NCI-H510A treated with DMSO at 0.1 percent for 48 hours (cell line): ENCODE measurements at regions not wholly inside any gene's neighbourhood (a gene's known extent, or its start where the extent isn't known, plus 50 kb on each side); places are given as distances from the start of the nearest gene placed in this dataset.

Source experiments
- DNase-seq: peaks from one replicate; lab custom pipeline; 2025; lab: John Stamatoyannopoulos, UW

DNA sequence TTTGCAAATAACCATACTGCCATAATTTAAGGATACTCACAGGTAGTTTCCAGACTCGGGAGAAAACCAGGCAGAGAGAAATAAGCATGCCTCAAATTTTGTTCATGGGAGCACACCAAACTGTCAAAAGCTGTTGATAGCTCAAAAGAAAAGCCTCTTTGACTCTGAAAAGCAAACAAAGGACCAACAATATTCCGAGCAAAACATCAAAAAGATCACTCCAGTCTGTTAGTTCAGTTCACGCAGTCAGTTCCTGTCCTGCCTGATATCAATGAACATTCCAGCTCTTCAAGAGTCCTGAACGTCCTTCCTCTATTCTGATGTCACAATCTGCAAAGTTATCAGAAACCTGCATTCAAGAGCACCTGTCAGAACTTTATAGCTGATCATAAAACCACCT is 78.7 kb downstream of the RRM2 start:
- no peak for DNase-seq

GRCh38 chr2:10202131-10202665 is 79.7 kb downstream of the RRM2 start:
- no peak for DNase-seq

- DNase-seq: no peak
Measured at GRCh38 chr2:10204326-10205161, 82.0 kb downstream of the RRM2 start.

GRCh38 chr2:10205162-10205475 is 82.6 kb downstream of the RRM2 start:
- no peak for DNase-seq

DNA sequence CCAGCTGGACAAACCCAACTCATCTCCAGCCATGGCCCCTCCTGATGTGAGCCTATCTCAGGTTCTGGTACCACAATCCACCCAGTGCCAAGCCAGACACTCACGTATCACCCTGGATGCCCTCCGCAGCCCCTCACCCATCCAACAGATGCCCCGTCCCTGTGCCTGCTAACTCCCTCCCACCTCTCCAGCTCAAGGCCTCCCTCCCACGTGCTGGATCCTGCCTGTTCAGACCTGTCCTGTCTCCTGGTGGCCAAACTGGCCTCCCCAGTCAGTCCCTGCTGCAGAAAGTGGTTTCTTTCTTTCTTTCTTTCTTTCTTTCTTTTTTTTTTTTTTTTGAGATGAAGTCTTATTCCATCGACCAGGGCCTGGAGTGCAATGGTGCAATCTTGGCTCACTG is 86.2 kb downstream of the RRM2 start:
- no peak for DNase-seq

DNA sequence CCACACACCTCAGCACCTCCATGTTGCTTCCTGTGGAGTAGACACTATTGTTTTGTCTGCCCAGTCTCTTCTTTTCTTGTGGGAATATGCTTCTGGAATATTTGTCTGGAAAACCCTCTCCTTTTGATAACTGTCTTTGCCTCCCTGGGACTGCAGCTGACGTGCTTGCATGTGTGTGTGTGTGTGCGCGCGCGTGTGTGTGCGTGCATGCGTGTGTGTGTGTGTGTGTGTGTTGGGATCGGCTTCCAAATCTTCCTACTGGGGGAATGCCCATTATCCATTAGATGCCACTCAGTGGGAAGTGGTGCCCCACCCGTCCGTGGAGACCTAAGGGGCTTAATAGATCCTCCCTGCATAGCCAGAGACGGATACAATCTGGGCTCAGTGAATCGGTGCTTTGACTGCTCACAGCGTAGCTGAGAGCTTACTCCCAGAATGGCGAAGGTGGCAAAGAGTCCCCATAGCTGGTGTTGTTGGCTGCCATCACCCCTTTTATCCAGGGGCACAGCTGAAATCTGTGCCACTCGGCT is 86.9 kb downstream of the RRM2 start:
- no peak for DNase-seq

GRCh38 chr2:10210336-10210735 is 87.8 kb downstream of the RRM2 start:
- DNase-seq: no peak

- DNase-seq: no peak
Measured at GRCh38 chr2:10211844-10212422, 89.4 kb downstream of the RRM2 start.

GRCh38 chr2:10212827-10213226 is 89.9 kb upstream of the HPCAL1 start:
- DNase-seq: no peak

- DNase-seq: no peak
Measured at GRCh38 chr2:10214179-10214578, 88.5 kb upstream of the HPCAL1 start.

- DNase-seq: no peak
Measured at GRCh38 chr2:10215393-10215935, 87.2 kb upstream of the HPCAL1 start.

GRCh38 chr2:10216677-10217488 is 85.8 kb upstream of the HPCAL1 start:
- DNase-seq: no peak

GRCh38 chr2:10217489-10218435 is 84.9 kb upstream of the HPCAL1 start:
- no peak for DNase-seq

DNA sequence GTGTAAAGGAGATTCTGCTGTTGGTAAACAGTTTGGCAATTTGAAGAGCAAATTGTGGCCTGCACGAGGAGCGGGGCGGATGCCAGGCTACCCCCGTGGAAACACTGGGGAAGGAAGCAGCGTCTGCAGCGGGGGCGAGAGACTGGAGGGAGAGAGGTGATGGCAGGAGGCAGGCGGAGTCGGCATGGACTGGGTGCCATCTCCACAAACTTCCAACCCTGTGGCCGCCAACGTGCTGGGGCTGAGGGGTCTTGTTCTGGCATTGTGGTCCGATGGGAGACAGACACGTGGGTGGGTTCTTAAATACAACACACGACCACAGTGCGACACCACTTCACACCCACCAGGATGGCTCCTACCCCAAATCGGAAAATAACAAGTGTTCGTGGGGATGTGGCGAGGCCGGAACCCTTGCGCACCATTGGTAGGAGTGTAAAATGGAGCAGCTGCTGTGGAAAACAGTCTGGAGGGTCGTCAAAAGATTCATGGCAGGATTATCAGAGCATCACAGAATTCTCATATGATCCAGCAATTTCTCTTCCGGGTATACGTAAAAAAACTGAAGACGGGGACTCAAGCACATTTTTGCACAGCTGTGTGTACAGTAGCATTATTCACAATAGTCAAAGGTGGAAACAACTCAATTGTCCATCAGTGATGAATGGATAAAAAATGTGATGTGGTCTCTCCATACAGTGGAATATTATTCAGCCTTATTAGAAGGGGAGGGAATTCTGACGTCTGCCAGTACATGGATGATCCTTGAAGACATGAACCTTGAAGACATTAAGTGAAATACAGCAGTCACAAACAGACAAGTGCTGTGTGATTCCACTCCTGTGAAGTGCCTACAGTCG is 82.4 kb upstream of the HPCAL1 start:
- no peak for DNase-seq

- no peak for DNase-seq
Measured at GRCh38 chr2:10220902-10221391, 81.8 kb upstream of the HPCAL1 start.

DNA sequence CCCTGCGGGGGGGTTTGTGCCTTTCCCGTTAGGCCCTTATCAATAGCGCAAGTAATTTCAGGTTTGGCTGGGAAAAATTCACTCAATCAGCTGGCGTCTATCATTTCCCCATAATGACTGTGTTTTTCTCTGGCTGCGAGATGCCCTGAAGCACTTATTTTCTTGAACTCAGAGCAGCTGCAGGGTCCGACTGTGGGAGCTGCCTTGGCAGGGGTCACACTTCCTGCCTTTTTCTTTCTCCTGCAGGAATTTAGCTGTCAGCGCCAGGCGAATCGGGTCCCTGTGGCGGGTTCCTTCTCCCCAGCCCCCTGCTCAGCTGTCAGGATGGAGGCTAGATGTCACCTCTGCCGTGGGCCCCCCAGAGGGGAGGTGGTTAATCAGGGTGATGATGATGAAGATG is 81.3 kb upstream of the HPCAL1 start:
- no peak for DNase-seq

DNA sequence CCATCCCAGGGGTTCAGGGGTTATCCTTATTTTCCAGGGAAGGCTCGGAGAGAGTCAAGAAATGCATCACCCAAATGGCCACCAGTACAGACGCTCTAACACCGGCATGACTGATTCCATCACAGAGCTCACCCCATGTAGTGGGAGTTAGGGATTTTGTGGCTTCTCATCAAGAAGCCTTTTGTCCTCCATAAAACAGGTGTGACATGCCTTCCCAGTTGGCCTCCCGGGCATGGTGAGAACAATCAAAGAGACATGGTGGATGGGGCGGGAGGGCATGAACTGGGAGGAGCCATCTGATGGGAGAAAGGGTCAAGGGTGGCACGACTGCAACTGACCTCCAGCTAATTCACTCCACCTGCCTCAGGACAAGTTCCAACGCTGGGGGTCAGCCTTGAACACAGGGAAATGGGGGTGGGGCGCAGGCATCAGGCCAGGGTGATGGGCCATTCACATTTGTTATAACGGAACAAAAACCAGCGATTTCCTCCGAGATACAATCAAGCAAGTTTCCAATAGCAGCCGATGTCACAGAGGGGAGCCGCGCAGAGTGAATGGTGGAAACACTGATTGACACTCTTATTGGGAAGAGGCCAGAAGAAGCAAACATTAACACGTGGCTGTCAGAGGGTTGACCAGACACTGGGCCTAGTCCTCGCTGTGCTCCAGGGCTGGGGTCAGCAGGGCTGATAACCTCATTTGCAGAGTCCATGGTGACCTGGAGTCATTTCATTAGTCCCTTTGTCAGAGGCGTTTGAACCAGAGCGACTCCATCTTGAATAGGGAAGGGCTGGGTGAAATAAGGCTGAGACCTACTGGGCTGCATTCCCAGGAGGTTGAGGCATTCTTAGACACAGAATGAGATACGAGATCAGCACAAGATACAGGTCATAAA is 80.5 kb upstream of the HPCAL1 start:
- no peak for DNase-seq

- no peak for DNase-seq
Measured at GRCh38 chr2:10223471-10223870, 79.2 kb upstream of the HPCAL1 start.
